B cell (primary cell): ENCODE measurements at regions not wholly inside any gene's neighbourhood (a gene's known extent, or its start where the extent isn't known, plus 50 kb on each side); places are given as distances from the start of the nearest gene placed in this dataset.

Experiments
- ATAC-seq: fragments of 200-7000 bp; cut with Tn5 transposase; one replicate; pipeline ENCODE4 v1.10.0; 2021; ENCODE audit warnings: low read depth, mild to moderate bottlenecking, moderate number of reproducible peaks, moderate library complexity
- CTCF ChIA-PET: fragments of 350-600 bp; sonication (Branson Sonifier 250); formaldehyde crosslinking; loops from one replicate; lab custom pipeline; 2021; ENCODE audit warnings: antibody characterized with exemption, inconsistent platforms; lab: Charles Lee
- POLR2A ChIA-PET: fragments of 350-600 bp; sonication (Branson Sonifier 250); formaldehyde crosslinking; loops from one replicate; lab custom pipeline; 2021; ENCODE audit warnings: antibody characterized with exemption; lab: Charles Lee
- DNase-seq: peaks from one replicate; pipeline ENCODE4 v3.0.0; 2013
- H2AFZ ChIP-seq: 2 replicates; pipeline ENCODE4 v1.6.1; 2012; ENCODE audit warnings: mild to moderate bottlenecking, low read depth, low read length; ENCODE audit not compliant: insufficient read depth, poor library complexity, severe bottlenecking
- H3K27ac ChIP-seq, 2 donors: 1 replicate in 1 of 2; 2 replicates in 1 of 2; pipeline ENCODE4 v1.5.1; 2012 to 2013; ENCODE audit warnings: low read length in 2 of 2, mild to moderate bottlenecking in 2 of 2, moderate library complexity in 1 of 2
- H3K27me3 ChIP-seq, 4 experiments: fragments of 200-600 bp in 1 of 4; sonication (generic) in 1 of 4; replicated peaks in 1 of 4; 1 replicate in 2 of 4; 2 replicates in 2 of 4; pipeline versions ENCODE4 v1.6.1 to v1.7.0; 2013 to 2016; ENCODE audit warnings: low read length in 3 of 4, mild to moderate bottlenecking in 2 of 4, mixed read lengths in 1 of 4, moderate library complexity in 1 of 4; ENCODE audit not compliant: insufficient read depth in 4 of 4, control insufficient read depth in 3 of 4; ENCODE audit errors: control extremely low read depth in 1 of 4
- H3K36me3 ChIP-seq, 2 experiments: replicated peaks in 1 of 2; 1 replicate in 1 of 2; 2 replicates in 1 of 2; pipeline versions ENCODE4 v1.6.1 to v1.7.1; 2013; ENCODE audit warnings: low read length in 1 of 2; ENCODE audit not compliant: insufficient read depth in 2 of 2, control insufficient read depth in 1 of 2; ENCODE audit errors: control extremely low read depth in 1 of 2, extremely low read depth in 1 of 2
- H3K4me1 ChIP-seq, 2 donors: fragments of 200-600 bp in 1 of 2; sonication (generic) in 1 of 2; 1 replicate in 1 of 2; 2 replicates in 1 of 2; pipeline versions ENCODE4 v1.5.1 to v1.6.1; 2013 to 2017; ENCODE audit warnings: low read length in 2 of 2; ENCODE audit not compliant: control insufficient read depth in 2 of 2, insufficient read depth in 2 of 2
- H3K4me2 ChIP-seq: replicated peaks from 2 replicates; pipeline ENCODE3; 2012; ENCODE audit warnings: mild to moderate bottlenecking, low read depth, low read length; ENCODE audit not compliant: poor library complexity, severe bottlenecking
- H3K4me3 ChIP-seq, 5 experiments: fragments of 200-600 bp in 1 of 5; sonication (generic) in 1 of 5; 1 replicate in 3 of 5; 2 replicates in 2 of 5; pipeline versions ENCODE4 v1.5.1 to v1.7.0; 2011 to 2016; ENCODE audit warnings: low read length in 4 of 5, mild to moderate bottlenecking in 4 of 5, low read depth in 2 of 5, control low read depth in 1 of 5, moderate library complexity in 1 of 5; ENCODE audit not compliant: insufficient read depth in 1 of 5; ENCODE audit errors: control extremely low read depth in 1 of 5, extremely low read depth in 1 of 5
- H3K79me2 ChIP-seq: fragments of 200-600 bp; sonication (generic); one replicate; pipeline ENCODE4 v1.6.0; 2016; ENCODE audit warnings: low read length; ENCODE audit not compliant: control insufficient read depth, insufficient read depth
- H3K9ac ChIP-seq: fragments of 200-600 bp; sonication (generic); 2 replicates; pipeline ENCODE4 v1.6.1; 2017; ENCODE audit warnings: mild to moderate bottlenecking, low read length, moderate library complexity
- H3K9me3 ChIP-seq, 3 donors: one replicate each; pipeline versions ENCODE4 v1.6.1 to v1.7.1; 2013; ENCODE audit warnings: low read length in 2 of 3; ENCODE audit not compliant: control insufficient read depth in 2 of 3, insufficient read depth in 1 of 3; ENCODE audit errors: control extremely low read depth in 1 of 3
- H4K20me1 ChIP-seq: 2 replicates; pipeline ENCODE4 v1.6.0; 2012; ENCODE audit warnings: mild to moderate bottlenecking, low read length; ENCODE audit not compliant: insufficient read depth, control insufficient read depth, poor library complexity, severe bottlenecking
- H3K27ac Mint-ChIP-seq: one replicate; pipeline ENCODE4 v1.8.0; 2021; ENCODE audit warnings: mixed read lengths
- H3K27me3 Mint-ChIP-seq: one replicate; pipeline ENCODE4 v1.8.0; 2021; ENCODE audit warnings: mixed read lengths
- H3K4me1 Mint-ChIP-seq: one replicate; pipeline ENCODE4 v1.8.0; 2021; ENCODE audit warnings: mixed read lengths
- H3K4me3 Mint-ChIP-seq: one replicate; pipeline ENCODE4 v1.8.0; 2021; ENCODE audit warnings: mixed read lengths
- H3K9me3 Mint-ChIP-seq: one replicate; pipeline ENCODE4 v1.8.0; 2022; ENCODE audit warnings: mixed read lengths; ENCODE audit not compliant: insufficient read depth
- EZH2 ChIP-seq: IDR thresholded peaks from 2 replicates; pipeline ENCODE4 v1.6.1; 2012; ENCODE audit warnings: borderline replicate concordance, low read depth, mild to moderate bottlenecking, moderate library complexity, low read length; ENCODE audit not compliant: insufficient read depth, poor library complexity, severe bottlenecking
- WGBS: methylation state at CpG from one replicate; pipeline ENCODE4 v1.1.5; 2013; ENCODE audit warnings: missing lambda C conversion rate; ENCODE audit not compliant: insufficient coverage; 5-methylcytosine and 5-hydroxymethylcytosine counted together
- intact Hi-C: fragments of 100-400 bp; cut with micrococcal nuclease; formaldehyde crosslinking; loops from one replicate; pipeline ENCODE4 v1.10.0; 2022
- TF ChIP-seq, protein P1 (sequence below): fragments of 200-600 bp; IDR thresholded peaks from one replicate; pipeline ENCODE4 v1.8.0; 2022; ENCODE audit warnings: antibody characterized with exemption, mild to moderate bottlenecking

GRCh38 chr11:112837162-112837826 lies 123.9 kb upstream of the NCAM1 start:
- Histone ChIP-seq H3K9me3 (peaks cover 0 to 4% (median 0%) of the 10 kb centered on the region in 3 donors), H3K27me3 (no peaks in the 10 kb centered on the region), H3K79me2 (no peaks in the 10 kb centered on the region), H4K20me1 (no peaks in the 10 kb centered on the region), H2AFZ (no peak overlapping the region), H3K36me3 (no peaks in the 10 kb centered on the region), H3K27ac (no peak overlapping the region), H3K4me1 (no peaks in the 10 kb centered on the region), H3K4me2 (no peak overlapping the region), H3K4me3 (no peak overlapping the region), H3K9ac (no peak overlapping the region)
- no peak for ATAC-seq
- H3K9me3 Mint-ChIP-seq, result no peaks in the 10 kb centered on the region
- ChIA-PET CTCF (no interaction called here), POLR2A (no interaction called here)
- intact Hi-C loops, result no loop called here
- TF ChIP-seq EZH2, result no peak
- TF ChIP-seq, protein P1, sequence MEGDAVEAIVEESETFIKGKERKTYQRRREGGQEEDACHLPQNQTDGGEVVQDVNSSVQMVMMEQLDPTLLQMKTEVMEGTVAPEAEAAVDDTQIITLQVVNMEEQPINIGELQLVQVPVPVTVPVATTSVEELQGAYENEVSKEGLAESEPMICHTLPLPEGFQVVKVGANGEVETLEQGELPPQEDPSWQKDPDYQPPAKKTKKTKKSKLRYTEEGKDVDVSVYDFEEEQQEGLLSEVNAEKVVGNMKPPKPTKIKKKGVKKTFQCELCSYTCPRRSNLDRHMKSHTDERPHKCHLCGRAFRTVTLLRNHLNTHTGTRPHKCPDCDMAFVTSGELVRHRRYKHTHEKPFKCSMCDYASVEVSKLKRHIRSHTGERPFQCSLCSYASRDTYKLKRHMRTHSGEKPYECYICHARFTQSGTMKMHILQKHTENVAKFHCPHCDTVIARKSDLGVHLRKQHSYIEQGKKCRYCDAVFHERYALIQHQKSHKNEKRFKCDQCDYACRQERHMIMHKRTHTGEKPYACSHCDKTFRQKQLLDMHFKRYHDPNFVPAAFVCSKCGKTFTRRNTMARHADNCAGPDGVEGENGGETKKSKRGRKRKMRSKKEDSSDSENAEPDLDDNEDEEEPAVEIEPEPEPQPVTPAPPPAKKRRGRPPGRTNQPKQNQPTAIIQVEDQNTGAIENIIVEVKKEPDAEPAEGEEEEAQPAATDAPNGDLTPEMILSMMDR, result no peak
- no peak overlapping the region for H3K4me3 Mint-ChIP-seq
- H3K27me3 Mint-ChIP-seq, result peaks cover 3% of the 10 kb centered on the region
- no peaks in the 10 kb centered on the region for H3K4me1 Mint-ChIP-seq
- no peak for DNase-seq
- WGBS, result 82% methylated on average over 8 of the region's 8 CpGs
- H3K27ac Mint-ChIP-seq, result no peak overlapping the region

- Mint-ChIP-seq H3K4me1 (no peaks in the 10 kb centered on the region), H3K27ac (no peak overlapping the region), H3K27me3 (peaks cover 3% of the 10 kb centered on the region), H3K9me3 (no peaks in the 10 kb centered on the region), H3K4me3 (no peak overlapping the region)
- ChIA-PET POLR2A (no interaction called here), CTCF (no interaction called here)
- Histone ChIP-seq H3K27ac (no peak overlapping the region), H3K4me1 (no peaks in the 10 kb centered on the region), H3K27me3 (no peaks in the 10 kb centered on the region), H3K9me3 (peaks cover 0 to 3% (median 0%) of the 10 kb centered on the region in 3 donors), H3K36me3 (no peaks in the 10 kb centered on the region), H4K20me1 (no peaks in the 10 kb centered on the region), H3K4me2 (no peak overlapping the region), H3K4me3 (no peak overlapping the region), H3K79me2 (no peaks in the 10 kb centered on the region), H3K9ac (no peak overlapping the region), H2AFZ (no peak overlapping the region)
- DNase-seq (no peak), ATAC-seq (no peak)
- no CpG with 5 or more reads among the region's 3 CpGs for WGBS
- intact Hi-C loops, result no loop called here
- TF ChIP-seq, protein P1, result no peak
- TF ChIP-seq EZH2, result no peak
Measured at GRCh38 chr11:112839051-112839450, 122.2 kb upstream of the NCAM1 start.
